B cell (primary cell): ENCODE measurements at regions not wholly inside any gene's neighbourhood (a gene's known extent, or its start where the extent isn't known, plus 50 kb on each side); places are given as distances from the start of the nearest gene placed in this dataset.

Experiments
- ATAC-seq: fragments of 200-7000 bp; cut with Tn5 transposase; one replicate; pipeline ENCODE4 v1.10.0; 2021; ENCODE audit warnings: low read depth, mild to moderate bottlenecking, moderate number of reproducible peaks, moderate library complexity
- CTCF ChIA-PET: fragments of 350-600 bp; sonication (Branson Sonifier 250); formaldehyde crosslinking; loops from one replicate; lab custom pipeline; 2021; ENCODE audit warnings: antibody characterized with exemption, inconsistent platforms; lab: Charles Lee
- POLR2A ChIA-PET: fragments of 350-600 bp; sonication (Branson Sonifier 250); formaldehyde crosslinking; loops from one replicate; lab custom pipeline; 2021; ENCODE audit warnings: antibody characterized with exemption; lab: Charles Lee
- DNase-seq: peaks from one replicate; pipeline ENCODE4 v3.0.0; 2013
- H2AFZ ChIP-seq: 2 replicates; pipeline ENCODE4 v1.6.1; 2012; ENCODE audit warnings: mild to moderate bottlenecking, low read depth, low read length; ENCODE audit not compliant: insufficient read depth, poor library complexity, severe bottlenecking
- H3K27ac ChIP-seq, 2 donors: 1 replicate in 1 of 2; 2 replicates in 1 of 2; pipeline ENCODE4 v1.5.1; 2012 to 2013; ENCODE audit warnings: low read length in 2 of 2, mild to moderate bottlenecking in 2 of 2, moderate library complexity in 1 of 2
- H3K27me3 ChIP-seq, 4 experiments: fragments of 200-600 bp in 1 of 4; sonication (generic) in 1 of 4; replicated peaks in 1 of 4; 1 replicate in 2 of 4; 2 replicates in 2 of 4; pipeline versions ENCODE4 v1.6.1 to v1.7.0; 2013 to 2016; ENCODE audit warnings: low read length in 3 of 4, mild to moderate bottlenecking in 2 of 4, mixed read lengths in 1 of 4, moderate library complexity in 1 of 4; ENCODE audit not compliant: insufficient read depth in 4 of 4, control insufficient read depth in 3 of 4; ENCODE audit errors: control extremely low read depth in 1 of 4
- H3K36me3 ChIP-seq, 2 experiments: replicated peaks in 1 of 2; 1 replicate in 1 of 2; 2 replicates in 1 of 2; pipeline versions ENCODE4 v1.6.1 to v1.7.1; 2013; ENCODE audit warnings: low read length in 1 of 2; ENCODE audit not compliant: insufficient read depth in 2 of 2, control insufficient read depth in 1 of 2; ENCODE audit errors: control extremely low read depth in 1 of 2, extremely low read depth in 1 of 2
- H3K4me1 ChIP-seq, 2 donors: fragments of 200-600 bp in 1 of 2; sonication (generic) in 1 of 2; 1 replicate in 1 of 2; 2 replicates in 1 of 2; pipeline versions ENCODE4 v1.5.1 to v1.6.1; 2013 to 2017; ENCODE audit warnings: low read length in 2 of 2; ENCODE audit not compliant: control insufficient read depth in 2 of 2, insufficient read depth in 2 of 2
- H3K4me2 ChIP-seq: replicated peaks from 2 replicates; pipeline ENCODE3; 2012; ENCODE audit warnings: mild to moderate bottlenecking, low read depth, low read length; ENCODE audit not compliant: poor library complexity, severe bottlenecking
- H3K4me3 ChIP-seq, 5 experiments: fragments of 200-600 bp in 1 of 5; sonication (generic) in 1 of 5; 1 replicate in 3 of 5; 2 replicates in 2 of 5; pipeline versions ENCODE4 v1.5.1 to v1.7.0; 2011 to 2016; ENCODE audit warnings: low read length in 4 of 5, mild to moderate bottlenecking in 4 of 5, low read depth in 2 of 5, control low read depth in 1 of 5, moderate library complexity in 1 of 5; ENCODE audit not compliant: insufficient read depth in 1 of 5; ENCODE audit errors: control extremely low read depth in 1 of 5, extremely low read depth in 1 of 5
- H3K79me2 ChIP-seq: fragments of 200-600 bp; sonication (generic); one replicate; pipeline ENCODE4 v1.6.0; 2016; ENCODE audit warnings: low read length; ENCODE audit not compliant: control insufficient read depth, insufficient read depth
- H3K9ac ChIP-seq: fragments of 200-600 bp; sonication (generic); 2 replicates; pipeline ENCODE4 v1.6.1; 2017; ENCODE audit warnings: mild to moderate bottlenecking, low read length, moderate library complexity
- H3K9me3 ChIP-seq, 3 donors: one replicate each; pipeline versions ENCODE4 v1.6.1 to v1.7.1; 2013; ENCODE audit warnings: low read length in 2 of 3; ENCODE audit not compliant: control insufficient read depth in 2 of 3, insufficient read depth in 1 of 3; ENCODE audit errors: control extremely low read depth in 1 of 3
- H4K20me1 ChIP-seq: 2 replicates; pipeline ENCODE4 v1.6.0; 2012; ENCODE audit warnings: mild to moderate bottlenecking, low read length; ENCODE audit not compliant: insufficient read depth, control insufficient read depth, poor library complexity, severe bottlenecking
- H3K27ac Mint-ChIP-seq: one replicate; pipeline ENCODE4 v1.8.0; 2021; ENCODE audit warnings: mixed read lengths
- H3K27me3 Mint-ChIP-seq: one replicate; pipeline ENCODE4 v1.8.0; 2021; ENCODE audit warnings: mixed read lengths
- H3K4me1 Mint-ChIP-seq: one replicate; pipeline ENCODE4 v1.8.0; 2021; ENCODE audit warnings: mixed read lengths
- H3K4me3 Mint-ChIP-seq: one replicate; pipeline ENCODE4 v1.8.0; 2021; ENCODE audit warnings: mixed read lengths
- H3K9me3 Mint-ChIP-seq: one replicate; pipeline ENCODE4 v1.8.0; 2022; ENCODE audit warnings: mixed read lengths; ENCODE audit not compliant: insufficient read depth
- EZH2 ChIP-seq: IDR thresholded peaks from 2 replicates; pipeline ENCODE4 v1.6.1; 2012; ENCODE audit warnings: borderline replicate concordance, low read depth, mild to moderate bottlenecking, moderate library complexity, low read length; ENCODE audit not compliant: insufficient read depth, poor library complexity, severe bottlenecking
- WGBS: methylation state at CpG from one replicate; pipeline ENCODE4 v1.1.5; 2013; ENCODE audit warnings: missing lambda C conversion rate; ENCODE audit not compliant: insufficient coverage; 5-methylcytosine and 5-hydroxymethylcytosine counted together
- intact Hi-C: fragments of 100-400 bp; cut with micrococcal nuclease; formaldehyde crosslinking; loops from one replicate; pipeline ENCODE4 v1.10.0; 2022
- TF ChIP-seq, protein P1 (sequence below): fragments of 200-600 bp; IDR thresholded peaks from one replicate; pipeline ENCODE4 v1.8.0; 2022; ENCODE audit warnings: antibody characterized with exemption, mild to moderate bottlenecking

DNA sequence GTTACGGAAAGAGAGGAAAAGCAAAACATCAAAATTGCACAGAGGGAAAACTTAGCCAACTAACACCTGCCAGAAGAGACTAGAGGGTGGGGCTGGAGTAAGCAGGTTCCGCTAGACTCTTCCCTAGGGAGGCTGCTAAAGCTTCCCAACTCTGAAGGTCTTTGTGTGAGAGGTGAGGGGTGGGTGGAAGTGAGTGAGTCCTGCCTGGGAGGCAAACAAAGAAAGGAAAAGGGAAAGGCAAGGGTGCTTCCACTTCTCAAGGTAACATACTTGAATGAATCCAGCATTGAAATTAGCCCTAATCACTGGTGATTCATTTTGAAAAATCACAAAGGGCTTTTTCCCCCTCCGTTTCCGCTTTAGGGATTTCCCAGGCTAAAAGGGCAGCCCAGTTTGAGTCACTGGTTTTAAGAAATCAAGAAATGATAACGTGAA is 220.5 kb upstream of the ADAMTS9 start:
- Histone ChIP-seq H4K20me1 (no peaks in the 10 kb centered on the region), H3K79me2 (no peaks in the 10 kb centered on the region), H2AFZ (no peak overlapping the region), H3K4me1 (no peaks in the 10 kb centered on the region), H3K36me3 (no peaks in the 10 kb centered on the region), H3K4me2 (no peak overlapping the region), H3K27ac (no peak overlapping the region), H3K4me3 (no peak overlapping the region), H3K9ac (no peak overlapping the region), H3K27me3 (no peaks in the 10 kb centered on the region), H3K9me3 (peaks cover 0 to 4% (median 0%) of the 10 kb centered on the region in 3 donors)
- intact Hi-C loops: no loop called here
- no peak for TF ChIP-seq EZH2
- TF ChIP-seq, protein P1, sequence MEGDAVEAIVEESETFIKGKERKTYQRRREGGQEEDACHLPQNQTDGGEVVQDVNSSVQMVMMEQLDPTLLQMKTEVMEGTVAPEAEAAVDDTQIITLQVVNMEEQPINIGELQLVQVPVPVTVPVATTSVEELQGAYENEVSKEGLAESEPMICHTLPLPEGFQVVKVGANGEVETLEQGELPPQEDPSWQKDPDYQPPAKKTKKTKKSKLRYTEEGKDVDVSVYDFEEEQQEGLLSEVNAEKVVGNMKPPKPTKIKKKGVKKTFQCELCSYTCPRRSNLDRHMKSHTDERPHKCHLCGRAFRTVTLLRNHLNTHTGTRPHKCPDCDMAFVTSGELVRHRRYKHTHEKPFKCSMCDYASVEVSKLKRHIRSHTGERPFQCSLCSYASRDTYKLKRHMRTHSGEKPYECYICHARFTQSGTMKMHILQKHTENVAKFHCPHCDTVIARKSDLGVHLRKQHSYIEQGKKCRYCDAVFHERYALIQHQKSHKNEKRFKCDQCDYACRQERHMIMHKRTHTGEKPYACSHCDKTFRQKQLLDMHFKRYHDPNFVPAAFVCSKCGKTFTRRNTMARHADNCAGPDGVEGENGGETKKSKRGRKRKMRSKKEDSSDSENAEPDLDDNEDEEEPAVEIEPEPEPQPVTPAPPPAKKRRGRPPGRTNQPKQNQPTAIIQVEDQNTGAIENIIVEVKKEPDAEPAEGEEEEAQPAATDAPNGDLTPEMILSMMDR: no peak
- DNase-seq: no peak
- ATAC-seq: no peak
- Mint-ChIP-seq H3K27ac (no peak overlapping the region), H3K9me3 (no peaks in the 10 kb centered on the region), H3K27me3 (no peaks in the 10 kb centered on the region), H3K4me1 (no peaks in the 10 kb centered on the region), H3K4me3 (no peak overlapping the region)
- CTCF ChIA-PET: no interaction called here
- 50% methylated on average over 2 of the region's 5 CpGs for WGBS
- POLR2A ChIA-PET: no interaction called here

DNA sequence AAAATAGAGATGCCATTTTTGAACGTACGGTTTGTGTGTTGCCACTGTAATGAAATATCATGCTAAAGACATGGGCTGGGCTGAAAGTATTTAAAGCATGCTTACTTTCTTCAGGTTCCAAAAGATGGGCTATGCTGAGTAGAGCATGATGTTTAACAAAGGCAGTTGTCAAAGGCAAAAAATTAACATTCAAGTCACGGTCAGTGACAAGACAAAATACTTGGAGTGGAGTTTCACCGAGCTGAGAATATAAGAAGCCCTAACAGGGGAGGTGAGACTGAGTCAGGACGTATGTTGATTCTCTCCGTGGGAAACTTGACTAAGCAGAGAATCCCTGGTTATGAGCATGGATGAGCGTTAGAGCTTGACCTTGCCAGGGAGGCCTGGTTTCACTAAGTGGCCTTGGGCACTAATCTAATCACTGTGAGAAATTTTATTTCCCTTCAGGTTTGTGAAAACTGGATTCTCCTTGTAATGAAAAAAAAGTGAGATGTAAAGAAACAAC is 218.2 kb upstream of the ADAMTS9 start:
- Histone ChIP-seq H3K4me1 (no peaks in the 10 kb centered on the region), H3K4me2 (no peak overlapping the region), H3K79me2 (no peaks in the 10 kb centered on the region), H3K27me3 (no peaks in the 10 kb centered on the region), H2AFZ (no peak overlapping the region), H3K9me3 (no peaks in the 10 kb centered on the region), H3K9ac (no peak overlapping the region), H3K27ac (no peak overlapping the region), H3K36me3 (no peaks in the 10 kb centered on the region), H3K4me3 (no peak overlapping the region), H4K20me1 (no peaks in the 10 kb centered on the region)
- Mint-ChIP-seq H3K27me3 (no peaks in the 10 kb centered on the region), H3K9me3 (no peaks in the 10 kb centered on the region), H3K27ac (no peak overlapping the region), H3K4me1 (no peaks in the 10 kb centered on the region), H3K4me3 (no peak overlapping the region)
- no peak for TF ChIP-seq EZH2
- TF ChIP-seq, protein P1: no peak
- POLR2A ChIA-PET: no interaction called here
- intact Hi-C loops: no loop called here
- no peak for DNase-seq
- no peak for ATAC-seq
- CTCF ChIA-PET: no interaction called here
- 97% methylated on average over 6 of the region's 7 CpGs for WGBS
